ENCODE measurements at regions not wholly inside any gene's neighbourhood (a gene's known extent, or its start where the extent isn't known, plus 50 kb on each side); places are given as distances from the start of the nearest gene placed in this dataset.

DNA sequence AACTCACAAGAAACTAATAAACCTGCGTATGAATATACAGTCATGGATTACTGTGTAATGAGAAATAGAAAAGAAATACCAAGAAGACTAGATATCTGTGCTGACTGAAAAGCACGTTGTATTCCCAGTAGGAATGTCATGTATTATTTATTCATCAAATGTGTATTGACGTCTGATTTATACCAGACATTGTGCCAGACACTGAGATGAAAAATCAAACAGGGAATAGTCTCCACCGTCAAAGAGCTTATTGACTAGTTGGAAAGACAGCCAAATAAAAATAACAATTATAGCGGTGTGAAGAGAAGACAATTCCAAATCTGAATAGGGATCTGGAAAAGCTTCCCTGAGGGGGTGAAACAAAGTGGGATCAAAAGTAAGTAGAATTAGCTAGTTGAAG is 687.6 kb downstream of the C4orf33 start:
- Histone ChIP-seq H3K9me3 (no peaks in the 10 kb centered on the region), H3K27ac (no peak overlapping the region), H3K36me3 (no peaks in the 10 kb centered on the region), H3K27me3 (ENCODE audit: low read depth) (no peaks in the 10 kb centered on the region), H3K4me3 (no peak overlapping the region), H3K4me1 (no peaks in the 10 kb centered on the region)
- no peak for DNase-seq
- ATAC-seq, result no peak
- no peak for TF ChIP-seq CTCF (IDR thresholded peaks at IDR 0.05)
- intact Hi-C loops (cut with DNase I), result no loop called here

GRCh38 chr4:129788486-129788885 is 692.5 kb downstream of the C4orf33 start:
- intact Hi-C loops (cut with DNase I), result no loop called here
- ATAC-seq, result no peak

GRCh38 chr4:129804461-129804981 is 708.6 kb downstream of the C4orf33 start:
- intact Hi-C loops (cut with DNase I), result no loop called here
- no peak for ATAC-seq
- no peak overlapping the region for H3K27ac ChIP-seq
- DNase-seq, result no peak
- H3K4me1 ChIP-seq, result no peaks in the 10 kb centered on the region
- no peak overlapping the region for H3K4me3 ChIP-seq
- no peak for TF ChIP-seq CTCF (IDR thresholded peaks at IDR 0.05)
- H3K36me3 ChIP-seq, result no peaks in the 10 kb centered on the region
- no peaks in the 10 kb centered on the region for H3K9me3 ChIP-seq
- no peaks in the 10 kb centered on the region for H3K27me3 ChIP-seq (ENCODE audit: low read depth)

More at GRCh38 chr4:129788486-129788885, 692.5 kb downstream of the C4orf33 start:
- Histone ChIP-seq H3K9me3 (no peaks in the 10 kb centered on the region), H3K27me3 (ENCODE audit: low read depth) (no peaks in the 10 kb centered on the region), H3K4me3 (no peak overlapping the region), H3K36me3 (no peaks in the 10 kb centered on the region), H3K4me1 (no peaks in the 10 kb centered on the region), H3K27ac (no peak overlapping the region)
- TF ChIP-seq CTCF (IDR thresholded peaks at IDR 0.05), result no peak
- DNase-seq, result no peak

DNA sequence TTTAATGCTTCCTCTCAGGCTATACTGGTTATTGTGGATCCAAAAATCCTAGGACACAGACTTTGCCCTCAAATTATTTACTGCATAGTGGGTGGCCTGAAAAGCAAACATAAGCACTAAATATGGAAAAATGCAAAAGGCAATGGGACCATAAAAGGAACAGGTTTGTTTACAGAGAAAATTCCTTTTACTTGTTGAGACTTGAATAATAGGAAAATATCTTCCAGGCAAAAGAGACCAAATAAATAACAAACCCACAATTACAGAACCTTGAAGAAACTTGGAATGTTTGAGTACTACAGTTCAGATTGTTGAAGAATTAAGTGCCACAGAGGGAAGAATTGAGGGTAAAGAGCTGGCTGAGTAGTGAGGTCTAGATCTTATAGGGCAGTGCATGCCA is 711.0 kb downstream of the C4orf33 start:
- H3K27me3 ChIP-seq (ENCODE audit: low read depth), result no peaks in the 10 kb centered on the region
- ATAC-seq (no peak), DNase-seq (no peak)
- H3K27ac ChIP-seq, result no peak overlapping the region
- intact Hi-C loops (cut with DNase I), result no loop called here
- H3K4me1 ChIP-seq, result no peaks in the 10 kb centered on the region
- TF ChIP-seq CTCF (IDR thresholded peaks at IDR 0.05), result no peak
- H3K36me3 ChIP-seq, result no peaks in the 10 kb centered on the region
- no peak overlapping the region for H3K4me3 ChIP-seq
- H3K9me3 ChIP-seq, result no peaks in the 10 kb centered on the region

- Histone ChIP-seq H3K27ac (no peak overlapping the region), H3K36me3 (no peaks in the 10 kb centered on the region), H3K4me3 (no peak overlapping the region), H3K27me3 (ENCODE audit: low read depth) (no peaks in the 10 kb centered on the region), H3K9me3 (no peaks in the 10 kb centered on the region), H3K4me1 (no peaks in the 10 kb centered on the region)
- intact Hi-C loops (cut with DNase I), result no loop called here
- no peak for TF ChIP-seq CTCF (IDR thresholded peaks at IDR 0.05)
- ATAC-seq (no peak), DNase-seq (no peak)
Observed at GRCh38 chr4:129808242-129808641, 712.3 kb downstream of the C4orf33 start.

GRCh38 chr4:129821073-129821472 is 725.1 kb downstream of the C4orf33 start:
- TF ChIP-seq CTCF (IDR thresholded peaks at IDR 0.05), result no peak
- intact Hi-C loops (cut with DNase I), result no loop called here
- H3K27ac ChIP-seq, result no peak overlapping the region
- H3K27me3 ChIP-seq (ENCODE audit: low read depth), result no peaks in the 10 kb centered on the region
- DNase-seq (no peak), ATAC-seq (no peak)
- no peaks in the 10 kb centered on the region for H3K4me1 ChIP-seq
- H3K9me3 ChIP-seq, result no peaks in the 10 kb centered on the region
- no peak overlapping the region for H3K4me3 ChIP-seq
- no peaks in the 10 kb centered on the region for H3K36me3 ChIP-seq

All from lower lobe of right lung (tissue), 2 donors.